MCF 10A (cell line): ENCODE measurements at regions not wholly inside any gene's neighbourhood (a gene's known extent, or its start where the extent isn't known, plus 50 kb on each side); places are given as distances from the start of the nearest gene placed in this dataset.
"Not testable (repeated sequence)": the region's sequence is repeated elsewhere in the genome, so short reads cannot be mapped to it uniquely, and the experiment has no call there.

Experiments
- BruUV-seq: library from RNA; stranded (reverse); fragments of 400-500 nt; replicated peaks from 2 replicates; lab custom pipeline; 2021; lab: Mats Ljungman, UMichigan
- CTCF ChIA-PET: fragments of 300-600 bp; sonication (Branson Sonifier 250); formaldehyde crosslinking; extraction: SDS; loops from one replicate; lab custom pipeline; 2021; ENCODE audit warnings: antibody characterized with exemption, inconsistent platforms; lab: Yijun Ruan, JAX
- POLR2A ChIA-PET: fragments of 300-600, 350-650 bp; sonication (Branson Sonifier 250); formaldehyde crosslinking; extraction: SDS; loops from one replicate; lab custom pipeline; 2020; ENCODE audit warnings: antibody characterized with exemption, inconsistent platforms; lab: Yijun Ruan, JAX
- DNase-seq: peaks from one replicate; pipeline ENCODE4 v3.0.0-alpha.2; 2018; ENCODE audit not compliant: unreplicated experiment
- H3K27ac Mint-ChIP-seq: one replicate; pipeline ENCODE4 v1.8.0; 2022; ENCODE audit warnings: mild to moderate bottlenecking, low read depth, mixed read lengths; ENCODE audit not compliant: unreplicated experiment
- H3K27me3 Mint-ChIP-seq: one replicate; pipeline ENCODE4 v1.8.0; 2022; ENCODE audit warnings: mixed read lengths; ENCODE audit not compliant: insufficient read depth, unreplicated experiment
- H3K36me3 Mint-ChIP-seq: one replicate; pipeline ENCODE4 v1.8.0; 2022; ENCODE audit warnings: mild to moderate bottlenecking, moderate library complexity, mixed read lengths; ENCODE audit not compliant: insufficient read depth, unreplicated experiment
- H3K4me1 Mint-ChIP-seq: one replicate; pipeline ENCODE4 v1.8.0; 2022; ENCODE audit warnings: mixed read lengths; ENCODE audit not compliant: insufficient read depth, unreplicated experiment
- H3K4me3 Mint-ChIP-seq: one replicate; pipeline ENCODE4 v1.8.0; 2022; ENCODE audit warnings: mild to moderate bottlenecking, moderate library complexity, mixed read lengths; ENCODE audit not compliant: unreplicated experiment
- H3K9me3 Mint-ChIP-seq: one replicate; pipeline ENCODE4 v1.8.0; 2022; ENCODE audit warnings: mixed read lengths; ENCODE audit not compliant: unreplicated experiment
- intact Hi-C: fragments of 100-400 bp; cut with micrococcal nuclease; formaldehyde crosslinking; loops from 2 replicates; pipeline ENCODE4 v1.14.1; 2022
- TF ChIP-seq, protein P1 (sequence below): fragments of 200-600 bp; IDR thresholded peaks from one replicate; pipeline ENCODE4 v1.8.0; 2022; ENCODE audit warnings: antibody characterized with exemption, mild to moderate bottlenecking; ENCODE audit not compliant: unreplicated experiment

DNA sequence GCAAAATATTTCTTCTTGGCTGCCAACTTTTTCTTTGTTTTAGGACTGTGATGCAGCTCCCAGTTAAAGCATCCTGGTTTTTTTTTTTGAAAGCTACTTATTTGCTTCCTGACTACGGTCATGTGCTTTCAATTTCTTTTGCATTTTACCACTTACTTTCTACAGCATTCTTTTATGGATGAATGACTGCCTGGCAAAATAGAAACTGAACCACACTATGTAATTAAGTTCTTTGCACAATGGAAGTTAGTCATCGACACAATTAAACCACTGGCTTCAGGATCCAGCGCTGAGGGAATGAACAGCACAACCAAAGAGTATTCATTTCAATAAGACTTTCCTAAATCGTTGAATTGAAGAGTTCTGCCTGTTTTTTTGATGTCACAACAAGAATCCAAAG, 82.2 kb upstream of the EPHA3 start:
- intact Hi-C loops = no loop called here
- ChIA-PET POLR2A (interaction anchor here (0.6 to 0.7 kb wide), 2 partner anchors 18 to 561 kb away, joined by 3 read pairs; no protein-coding TSS in a partner anchor), CTCF (interaction anchor here (0.6 kb wide), 1 partner anchor 80 kb away, joined by 4 read pairs; no protein-coding TSS in a partner anchor)
- DNase-seq = peak; percentile 52
- Mint-ChIP-seq H3K4me1 (peaks cover 4% of the 10 kb centered on the region), H3K27ac (no peak overlapping the region), H3K9me3 (no peaks in the 10 kb centered on the region), H3K36me3 (no peaks in the 10 kb centered on the region), H3K27me3 (no peaks in the 10 kb centered on the region), H3K4me3 (peak overlapping the region; percentile 33)
- no TSS peak for BruUV-seq
- TF ChIP-seq, protein P1, sequence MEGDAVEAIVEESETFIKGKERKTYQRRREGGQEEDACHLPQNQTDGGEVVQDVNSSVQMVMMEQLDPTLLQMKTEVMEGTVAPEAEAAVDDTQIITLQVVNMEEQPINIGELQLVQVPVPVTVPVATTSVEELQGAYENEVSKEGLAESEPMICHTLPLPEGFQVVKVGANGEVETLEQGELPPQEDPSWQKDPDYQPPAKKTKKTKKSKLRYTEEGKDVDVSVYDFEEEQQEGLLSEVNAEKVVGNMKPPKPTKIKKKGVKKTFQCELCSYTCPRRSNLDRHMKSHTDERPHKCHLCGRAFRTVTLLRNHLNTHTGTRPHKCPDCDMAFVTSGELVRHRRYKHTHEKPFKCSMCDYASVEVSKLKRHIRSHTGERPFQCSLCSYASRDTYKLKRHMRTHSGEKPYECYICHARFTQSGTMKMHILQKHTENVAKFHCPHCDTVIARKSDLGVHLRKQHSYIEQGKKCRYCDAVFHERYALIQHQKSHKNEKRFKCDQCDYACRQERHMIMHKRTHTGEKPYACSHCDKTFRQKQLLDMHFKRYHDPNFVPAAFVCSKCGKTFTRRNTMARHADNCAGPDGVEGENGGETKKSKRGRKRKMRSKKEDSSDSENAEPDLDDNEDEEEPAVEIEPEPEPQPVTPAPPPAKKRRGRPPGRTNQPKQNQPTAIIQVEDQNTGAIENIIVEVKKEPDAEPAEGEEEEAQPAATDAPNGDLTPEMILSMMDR = no peak

DNA sequence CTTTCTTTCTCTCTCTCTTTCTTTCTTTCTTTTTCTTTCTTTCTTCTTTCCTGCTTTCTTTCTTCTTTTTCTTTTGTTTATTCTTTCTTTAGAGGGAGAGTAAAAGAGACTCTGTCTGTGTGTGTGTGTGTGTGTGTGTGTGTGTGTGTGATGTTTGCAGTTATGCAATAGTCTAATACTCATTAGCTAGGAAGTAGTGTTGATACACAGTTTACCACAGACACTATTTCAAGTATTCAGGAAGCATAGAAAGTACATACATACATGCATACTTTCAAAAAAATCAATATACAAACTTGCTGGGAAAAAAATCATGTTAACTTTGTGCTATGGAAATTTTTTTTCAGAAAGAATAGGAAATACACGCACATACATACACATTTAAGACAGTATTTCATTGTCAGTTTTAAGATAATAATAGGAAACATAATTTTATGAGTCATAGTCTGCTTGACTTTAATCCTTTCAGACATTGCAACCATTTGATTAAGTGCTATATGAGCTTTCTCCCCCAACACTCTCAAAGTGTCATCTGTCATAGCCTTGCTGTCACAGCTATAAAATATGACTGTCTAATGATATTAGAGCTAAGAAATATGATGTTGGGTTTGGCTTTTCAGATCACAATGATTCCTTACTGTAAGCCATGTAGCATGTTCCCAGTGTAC, 74.9 kb upstream of the EPHA3 start:
- CTCF ChIA-PET = interaction anchor here (0.5 to 1.0 kb wide), 2 partner anchors 8 to 17 kb away, joined by 3 read pairs; no protein-coding TSS in a partner anchor
- no peaks in the 10 kb centered on the region for H3K36me3 Mint-ChIP-seq
- BruUV-seq = no TSS peak
- peak; percentile 8 for DNase-seq
- peaks cover 9% of the 10 kb centered on the region for H3K9me3 Mint-ChIP-seq
- intact Hi-C loops = no loop called here
- H3K27me3 Mint-ChIP-seq = no peaks in the 10 kb centered on the region
- H3K4me3 Mint-ChIP-seq = no peak overlapping the region
- POLR2A ChIA-PET = no interaction called here
- peaks cover 6% of the 10 kb centered on the region for H3K4me1 Mint-ChIP-seq
- no peak overlapping the region for H3K27ac Mint-ChIP-seq
- TF ChIP-seq, protein P1 = no peak

DNA sequence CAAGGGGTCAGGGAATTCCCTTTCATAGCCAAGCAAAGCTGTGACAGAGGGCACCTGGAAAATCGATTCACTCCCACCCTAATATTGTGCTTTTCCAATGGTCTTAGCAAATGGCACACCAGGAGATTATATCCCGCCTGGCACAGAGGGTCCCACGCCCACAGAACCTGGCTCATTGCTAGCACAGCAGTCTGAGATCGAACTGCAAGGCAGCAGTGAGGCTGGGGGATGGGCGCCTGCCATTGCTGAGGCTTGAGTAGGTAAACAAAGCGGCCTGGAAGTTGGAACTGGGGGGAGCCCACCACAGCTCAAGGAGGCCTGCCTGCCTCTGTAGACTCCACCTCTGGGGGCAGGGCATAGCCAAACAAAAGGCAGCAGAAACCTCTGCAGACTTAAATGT, 72.7 kb upstream of the EPHA3 start:
- BruUV-seq, H3K27ac Mint-ChIP-seq, intact Hi-C loops, H3K27me3 Mint-ChIP-seq, H3K36me3 Mint-ChIP-seq, H3K4me3 Mint-ChIP-seq, H3K4me1 Mint-ChIP-seq, POLR2A ChIA-PET, DNase-seq: not testable (repeated sequence)
- H3K9me3 Mint-ChIP-seq = peaks cover 19% of the 10 kb centered on the region
- CTCF ChIA-PET = interaction anchor here (1.1 kb wide), 1 partner anchor 1057 kb away, joined by 3 read pairs; no protein-coding TSS in a partner anchor

DNA sequence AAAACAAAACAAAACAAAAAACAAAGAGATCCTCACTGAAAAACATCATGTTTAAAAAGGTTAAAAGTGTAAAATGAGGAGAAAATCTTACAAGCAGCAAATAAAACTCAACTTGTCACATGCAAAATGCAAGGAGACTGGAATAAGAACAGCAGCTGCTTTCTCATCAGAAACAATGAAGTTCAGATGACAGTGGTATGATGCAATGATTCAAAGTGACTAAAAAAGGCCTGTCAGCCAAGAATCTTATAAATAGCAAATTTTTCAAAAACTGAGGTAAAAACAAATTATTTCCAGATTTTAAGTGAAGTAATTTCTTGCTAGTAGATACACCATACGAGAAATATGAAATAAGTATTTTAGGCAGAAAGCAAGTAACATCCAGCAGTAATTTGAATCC, 68.6 kb upstream of the EPHA3 start:
- BruUV-seq = no TSS peak
- no peaks in the 10 kb centered on the region for H3K27me3 Mint-ChIP-seq
- H3K4me3 Mint-ChIP-seq = no peak overlapping the region
- no peak for DNase-seq
- H3K36me3 Mint-ChIP-seq = no peaks in the 10 kb centered on the region
- POLR2A ChIA-PET = no interaction called here
- intact Hi-C loops = no loop called here
- H3K9me3 Mint-ChIP-seq = peaks cover 19% of the 10 kb centered on the region
- TF ChIP-seq, protein P1 = no peak
- no peaks in the 10 kb centered on the region for H3K4me1 Mint-ChIP-seq
- CTCF ChIA-PET = no interaction called here
- no peak overlapping the region for H3K27ac Mint-ChIP-seq
